AG09309 (cell line): ENCODE measurements at regions not wholly inside any gene's neighbourhood (a gene's known extent, or its start where the extent isn't known, plus 50 kb on each side); places are given as distances from the start of the nearest gene placed in this dataset.

ENCODE experiments used
- DNase-seq: peaks from one replicate; pipeline ENCODE4 v3.0.0-alpha.2; 2010; ENCODE audit warnings: low read depth
- H3K4me3 ChIP-seq: 2 replicates; pipeline ENCODE4 v1.5.1; 2011; ENCODE audit warnings: mild to moderate bottlenecking, low read depth, low read length, moderate library complexity; ENCODE audit not compliant: control insufficient read depth
- TF ChIP-seq, protein P1 (sequence below): IDR thresholded peaks from 2 replicates; pipeline ENCODE4 v1.5.1; 2011; ENCODE audit warnings: mild to moderate bottlenecking, low read depth, low read length, inconsistent platforms; ENCODE audit not compliant: insufficient read depth, control insufficient read depth; ENCODE audit errors: missing control alignments

DNA sequence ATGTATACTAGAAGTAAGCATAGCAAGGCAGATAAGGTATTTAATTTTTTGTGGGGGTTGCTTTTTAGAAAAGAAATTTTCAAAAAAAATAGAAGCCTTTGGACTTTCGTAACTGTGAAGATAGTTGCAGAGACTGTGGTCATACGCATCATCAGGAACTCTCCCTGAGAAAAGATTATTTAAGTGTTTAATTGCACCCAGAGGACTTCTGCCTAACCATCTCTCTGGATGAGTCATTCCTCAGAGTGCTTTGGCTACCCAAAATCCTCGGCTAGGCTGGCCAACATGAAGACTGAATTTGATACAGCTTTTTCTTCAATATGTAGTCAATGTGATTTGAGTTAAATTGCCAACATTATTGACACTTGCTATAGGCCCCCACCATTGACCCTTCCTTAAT lies 296.4 kb downstream of the TLR4 start:
- H3K4me3 ChIP-seq = no peak overlapping the region
- TF ChIP-seq, protein P1, sequence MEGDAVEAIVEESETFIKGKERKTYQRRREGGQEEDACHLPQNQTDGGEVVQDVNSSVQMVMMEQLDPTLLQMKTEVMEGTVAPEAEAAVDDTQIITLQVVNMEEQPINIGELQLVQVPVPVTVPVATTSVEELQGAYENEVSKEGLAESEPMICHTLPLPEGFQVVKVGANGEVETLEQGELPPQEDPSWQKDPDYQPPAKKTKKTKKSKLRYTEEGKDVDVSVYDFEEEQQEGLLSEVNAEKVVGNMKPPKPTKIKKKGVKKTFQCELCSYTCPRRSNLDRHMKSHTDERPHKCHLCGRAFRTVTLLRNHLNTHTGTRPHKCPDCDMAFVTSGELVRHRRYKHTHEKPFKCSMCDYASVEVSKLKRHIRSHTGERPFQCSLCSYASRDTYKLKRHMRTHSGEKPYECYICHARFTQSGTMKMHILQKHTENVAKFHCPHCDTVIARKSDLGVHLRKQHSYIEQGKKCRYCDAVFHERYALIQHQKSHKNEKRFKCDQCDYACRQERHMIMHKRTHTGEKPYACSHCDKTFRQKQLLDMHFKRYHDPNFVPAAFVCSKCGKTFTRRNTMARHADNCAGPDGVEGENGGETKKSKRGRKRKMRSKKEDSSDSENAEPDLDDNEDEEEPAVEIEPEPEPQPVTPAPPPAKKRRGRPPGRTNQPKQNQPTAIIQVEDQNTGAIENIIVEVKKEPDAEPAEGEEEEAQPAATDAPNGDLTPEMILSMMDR = no peak
- DNase-seq = no peak

DNA sequence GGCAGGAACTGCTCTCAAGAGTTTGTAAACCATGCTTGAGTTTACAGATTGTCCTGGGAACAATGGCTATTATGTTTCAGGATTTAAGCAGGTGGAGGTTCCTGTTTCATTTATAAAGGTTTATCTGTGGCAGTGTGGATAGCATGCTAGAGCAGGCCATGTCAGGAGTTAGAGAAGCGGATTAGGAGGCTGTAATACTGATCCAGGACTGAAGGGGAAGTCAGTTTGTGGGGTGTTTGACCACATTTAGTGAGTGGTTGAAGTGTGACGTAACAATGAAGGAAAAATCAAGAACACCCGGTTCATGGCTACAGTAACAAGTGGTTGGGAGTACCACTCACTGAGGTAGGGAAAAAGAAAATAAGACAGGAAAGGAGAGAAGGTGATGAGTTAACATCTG lies 299.0 kb downstream of the TLR4 start:
- no peak for DNase-seq
- no peak overlapping the region for H3K4me3 ChIP-seq
- TF ChIP-seq, protein P1 = no peak

DNA sequence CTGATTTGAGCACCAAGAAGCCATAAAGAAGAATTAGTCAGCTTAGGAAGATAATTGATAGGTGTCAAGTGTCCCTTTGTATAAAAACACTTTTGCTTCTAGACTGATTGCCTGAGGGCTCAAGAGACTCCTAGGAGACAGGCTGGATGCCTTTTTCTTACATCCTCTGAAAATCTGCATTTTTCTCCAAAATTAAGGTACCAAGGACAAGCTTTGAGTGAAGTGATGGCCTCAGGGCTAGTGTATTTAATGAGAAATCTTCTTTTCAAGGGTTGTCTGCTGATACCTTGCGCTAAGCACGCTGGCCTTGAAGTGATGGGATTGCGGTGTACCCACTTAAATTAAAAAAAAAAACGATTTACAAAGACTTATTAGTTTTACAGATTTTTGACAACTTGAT lies 304.0 kb downstream of the TLR4 start:
- TF ChIP-seq, protein P1 = no peak
- no peak for DNase-seq
- no peak overlapping the region for H3K4me3 ChIP-seq

DNA sequence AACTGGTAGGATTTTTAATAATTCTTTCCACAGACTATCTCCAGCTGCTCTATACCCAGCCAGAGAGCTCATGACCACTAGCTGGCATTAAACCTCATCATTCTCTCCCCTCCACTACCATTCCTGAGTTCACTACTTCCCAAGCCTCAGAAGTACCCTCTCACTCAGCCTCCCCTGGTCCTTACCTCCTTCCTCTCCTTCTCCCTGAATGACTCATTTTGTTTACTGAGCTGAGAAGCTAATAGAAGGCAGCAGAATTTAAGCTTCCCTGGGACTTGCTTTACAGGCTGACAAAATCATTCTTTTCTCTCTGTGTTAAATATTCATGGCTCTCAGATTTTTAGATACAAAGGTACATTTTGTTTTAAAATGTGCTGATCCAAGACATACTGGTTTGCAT lies 305.4 kb downstream of the TLR4 start:
- DNase-seq = no peak
- TF ChIP-seq, protein P1 = no peak
- no peak overlapping the region for H3K4me3 ChIP-seq

DNA sequence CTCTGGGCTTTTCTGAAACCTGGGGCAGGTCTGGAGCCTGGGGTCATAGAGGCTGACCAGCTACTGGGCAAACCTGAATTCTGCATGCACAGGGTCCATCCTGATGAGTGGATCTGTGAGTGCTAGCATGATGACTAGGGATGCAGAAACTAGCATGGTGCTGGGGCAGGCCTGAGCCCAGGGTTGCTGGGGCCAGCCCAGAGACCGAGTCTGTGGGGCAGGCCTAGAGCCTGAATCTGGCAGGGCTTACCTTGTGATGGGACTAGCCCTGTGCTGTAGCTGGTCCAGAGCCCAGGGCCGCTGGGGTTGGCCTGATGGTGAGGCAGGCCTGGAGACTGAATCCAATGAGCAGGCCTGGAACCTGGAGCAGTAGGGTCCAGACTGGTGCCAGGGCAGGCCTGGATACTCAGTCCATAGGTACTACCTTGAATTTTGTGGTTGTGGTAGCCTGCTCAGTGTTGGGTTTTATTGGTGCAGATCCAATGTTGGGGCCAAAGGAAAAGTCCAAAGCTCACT lies 313.5 kb downstream of the TLR4 start:
- DNase-seq = no peak
- no peak overlapping the region for H3K4me3 ChIP-seq
- TF ChIP-seq, protein P1 = no peak

DNA sequence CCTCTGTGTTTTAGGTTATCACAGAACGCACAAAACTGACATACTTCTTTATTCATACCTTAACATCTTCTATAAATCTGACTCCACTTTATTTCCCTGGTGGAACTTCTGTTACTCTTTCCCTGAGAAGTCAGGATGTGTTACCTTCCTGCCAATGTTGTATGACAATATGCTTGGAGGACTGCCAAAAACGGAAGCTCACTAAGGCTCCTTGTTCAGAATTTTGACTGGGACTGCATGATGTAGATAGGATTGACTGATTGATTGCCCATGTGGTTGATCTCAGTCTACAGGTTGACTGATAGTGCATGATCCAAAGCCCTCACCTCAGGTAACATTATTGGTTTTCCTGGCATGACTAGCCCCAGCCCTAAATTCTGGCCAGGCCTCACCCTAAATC lies 319.4 kb downstream of the TLR4 start:
- TF ChIP-seq, protein P1 = no peak
- no peak for DNase-seq
- H3K4me3 ChIP-seq = no peak overlapping the region

DNA sequence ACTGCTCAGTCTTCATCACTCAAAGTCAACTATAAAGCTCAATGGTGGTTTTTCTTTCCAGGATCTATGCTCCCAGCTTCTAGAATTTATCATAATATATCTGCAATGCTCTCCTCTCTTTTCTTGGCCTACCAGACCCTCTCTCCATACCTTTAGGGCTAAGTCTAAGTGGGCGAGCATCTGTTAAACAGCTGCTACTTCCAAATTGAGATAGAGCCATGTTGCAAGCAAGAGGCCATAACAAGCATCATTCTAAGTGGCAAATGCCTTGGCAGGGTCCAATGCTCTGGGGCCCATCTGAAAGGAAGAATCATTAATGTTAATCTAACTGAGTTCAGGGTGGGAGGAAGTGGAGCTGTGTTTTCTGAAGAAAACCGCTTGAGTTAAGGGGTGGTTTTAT lies 324.0 kb downstream of the TLR4 start:
- TF ChIP-seq, protein P1 = no peak

More for the DNA sequence above, 324.0 kb downstream of the TLR4 start:
- no peak for DNase-seq
- H3K4me3 ChIP-seq = no peak overlapping the region
